HL-60 (cell line): ENCODE measurements at regions not wholly inside any gene's neighbourhood (a gene's known extent, or its start where the extent isn't known, plus 50 kb on each side); places are given as distances from the start of the nearest gene placed in this dataset.

Experiments used
- DNase-seq, 2 experiments: peaks; one replicate each; pipeline ENCODE4 v3.0.0-alpha.2; 2010 to 2020; ENCODE audit warnings: low read depth in 1 of 2, low spot score in 1 of 2
- H3K27ac ChIP-seq: fragments of 250-450 bp; sonication (Bioruptor Pico); replicated peaks from 2 replicates; pipeline ENCODE4 v1.5.1; 2020; ENCODE audit warnings: mild to moderate bottlenecking, moderate library complexity
- H3K27me3 ChIP-seq: fragments of 250-450 bp; sonication (Bioruptor Pico); 2 replicates; pipeline ENCODE4 v1.5.1; 2021; ENCODE audit warnings: mild to moderate bottlenecking, moderate library complexity; ENCODE audit not compliant: insufficient read depth, poor library complexity, severe bottlenecking
- H3K4me3 ChIP-seq: replicated peaks from 2 replicates; pipeline ENCODE4 v1.5.1; 2011; ENCODE audit warnings: mild to moderate bottlenecking, control low read depth, low read length; ENCODE audit not compliant: insufficient read depth
- GABPA ChIP-seq: IDR thresholded peaks from 2 replicates; pipeline ENCODE4 v1.6.1; 2012; ENCODE audit warnings: low read depth
- POLR2AphosphoS5 ChIP-seq: IDR thresholded peaks from 2 replicates; pipeline ENCODE4 v1.6.1; 2012; ENCODE audit warnings: low read depth
- REST ChIP-seq: IDR thresholded peaks from 2 replicates; pipeline ENCODE4 v1.6.1; 2012; ENCODE audit warnings: low read depth; ENCODE audit not compliant: insufficient replicate concordance
- SPI1 ChIP-seq: IDR thresholded peaks from 2 replicates; pipeline ENCODE4 v1.6.1; 2012; ENCODE audit warnings: low read depth, mild to moderate bottlenecking, borderline replicate concordance
- TF ChIP-seq, protein P1 (sequence below): IDR thresholded peaks from one replicate; pipeline ENCODE4 v1.5.1; 2011; ENCODE audit warnings: low read length, control low read depth, inconsistent platforms; ENCODE audit not compliant: insufficient read depth

DNA sequence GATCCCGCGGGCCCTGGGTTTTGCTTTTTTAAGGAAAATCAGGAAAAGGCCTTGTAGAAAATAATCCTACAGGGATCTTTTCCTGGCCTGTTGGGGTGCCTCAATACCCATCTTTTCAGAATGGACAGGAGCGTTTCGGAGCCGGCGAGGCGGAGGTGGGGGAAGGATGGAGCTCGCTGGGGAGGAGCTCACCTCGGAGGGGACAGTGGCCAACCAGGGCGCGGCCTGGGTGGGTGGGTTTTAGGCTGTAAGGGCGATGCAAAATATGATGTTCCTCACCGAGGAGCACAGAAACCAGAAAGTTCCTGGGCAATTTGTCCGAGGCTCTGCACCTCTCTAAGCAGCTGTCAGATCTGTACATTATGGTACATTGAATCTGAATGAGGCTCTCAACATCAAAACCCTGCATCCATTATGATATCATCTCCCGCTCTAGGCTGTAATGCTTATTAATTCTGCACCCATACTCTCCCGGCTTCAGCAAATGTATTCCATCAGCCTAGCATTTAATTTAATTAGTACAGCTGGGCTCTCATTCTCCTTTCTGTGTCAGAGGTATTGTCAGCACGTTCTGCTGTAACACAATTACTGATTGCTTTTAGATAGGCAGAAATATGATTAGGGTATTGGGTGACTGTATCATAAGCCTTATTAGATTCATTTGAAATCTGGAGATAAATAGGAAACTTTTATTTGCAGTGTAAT lies 90.3 kb upstream of the SOX1 start:
- DNase-seq, result no peak

GRCh38 chr13:111977179-111977506 lies 89.8 kb upstream of the SOX1 start:
- no peak overlapping the region for H3K4me3 ChIP-seq
- DNase-seq, result no peak
- peaks cover 8% of the 10 kb centered on the region for H3K27me3 ChIP-seq
- no peak overlapping the region for H3K27ac ChIP-seq
- TF ChIP-seq SPI1, result no peak
- no peak for TF ChIP-seq POLR2AphosphoS5

More for the DNA sequence above, 90.3 kb upstream of the SOX1 start:
- peaks cover 8% of the 10 kb centered on the region for H3K27me3 ChIP-seq
- no peak overlapping the region for H3K27ac ChIP-seq
- no peak overlapping the region for H3K4me3 ChIP-seq
- TF ChIP-seq, protein P1, sequence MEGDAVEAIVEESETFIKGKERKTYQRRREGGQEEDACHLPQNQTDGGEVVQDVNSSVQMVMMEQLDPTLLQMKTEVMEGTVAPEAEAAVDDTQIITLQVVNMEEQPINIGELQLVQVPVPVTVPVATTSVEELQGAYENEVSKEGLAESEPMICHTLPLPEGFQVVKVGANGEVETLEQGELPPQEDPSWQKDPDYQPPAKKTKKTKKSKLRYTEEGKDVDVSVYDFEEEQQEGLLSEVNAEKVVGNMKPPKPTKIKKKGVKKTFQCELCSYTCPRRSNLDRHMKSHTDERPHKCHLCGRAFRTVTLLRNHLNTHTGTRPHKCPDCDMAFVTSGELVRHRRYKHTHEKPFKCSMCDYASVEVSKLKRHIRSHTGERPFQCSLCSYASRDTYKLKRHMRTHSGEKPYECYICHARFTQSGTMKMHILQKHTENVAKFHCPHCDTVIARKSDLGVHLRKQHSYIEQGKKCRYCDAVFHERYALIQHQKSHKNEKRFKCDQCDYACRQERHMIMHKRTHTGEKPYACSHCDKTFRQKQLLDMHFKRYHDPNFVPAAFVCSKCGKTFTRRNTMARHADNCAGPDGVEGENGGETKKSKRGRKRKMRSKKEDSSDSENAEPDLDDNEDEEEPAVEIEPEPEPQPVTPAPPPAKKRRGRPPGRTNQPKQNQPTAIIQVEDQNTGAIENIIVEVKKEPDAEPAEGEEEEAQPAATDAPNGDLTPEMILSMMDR, result no peak
- TF ChIP-seq GABPA, result no peak
- TF ChIP-seq POLR2AphosphoS5, result no peak

- DNase-seq, result no peak
- peaks cover 8% of the 10 kb centered on the region for H3K27me3 ChIP-seq
- H3K4me3 ChIP-seq, result no peak overlapping the region
- no peak overlapping the region for H3K27ac ChIP-seq
- TF ChIP-seq GABPA, result no peak
- TF ChIP-seq POLR2AphosphoS5, result no peak
- no peak for TF ChIP-seq REST
- TF ChIP-seq, protein P1, result no peak
- TF ChIP-seq SPI1, result no peak
These were observed 88.4 kb upstream of the SOX1 start for GRCh38 chr13:111978546-111978945.

DNA sequence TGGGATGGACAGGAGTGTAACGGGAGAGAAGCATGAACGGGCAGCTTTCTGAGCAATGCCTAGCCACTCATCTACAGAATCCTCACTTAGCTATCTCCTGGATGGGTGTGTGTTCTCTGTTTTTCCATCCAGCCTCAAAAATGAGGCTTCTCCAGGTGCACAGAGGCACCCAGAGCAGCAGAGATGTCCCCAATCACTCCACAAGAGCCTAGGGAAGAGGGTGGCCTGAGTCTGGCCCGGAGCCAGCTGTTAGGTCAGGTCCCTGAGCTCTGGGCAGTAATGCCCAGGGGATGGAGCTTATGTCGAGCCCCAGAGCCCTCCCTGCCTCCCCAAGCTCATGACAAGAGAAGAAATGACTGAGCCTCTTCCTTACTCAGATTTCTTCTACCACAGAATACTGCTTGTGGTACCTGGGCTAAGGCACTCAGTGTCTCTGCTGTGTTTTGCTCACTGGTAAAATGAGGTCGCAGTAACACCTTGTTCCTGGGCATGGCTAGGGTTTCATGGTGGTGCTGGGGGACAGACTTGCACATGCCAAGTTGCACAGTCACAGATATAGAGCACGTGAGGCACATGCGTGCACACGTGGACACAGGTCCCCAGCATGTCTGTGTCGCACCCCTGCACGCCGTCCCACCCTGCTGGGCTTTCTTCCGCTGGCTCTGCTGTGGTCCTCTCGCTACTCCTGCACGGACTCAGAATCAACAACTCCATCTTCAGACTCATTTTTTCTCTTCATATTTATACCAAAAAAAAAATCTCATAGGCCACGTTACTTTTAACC lies 86.6 kb upstream of the SOX1 start:
- Histone ChIP-seq H3K27ac (no peak overlapping the region), H3K27me3 (peaks cover 8% of the 10 kb centered on the region), H3K4me3 (no peak overlapping the region)
- no peak for DNase-seq
- TF ChIP-seq POLR2AphosphoS5 (no peak), GABPA (no peak), SPI1 (no peak), REST (no peak)
- TF ChIP-seq, protein P1, result no peak
